GM19043 (cell line): ENCODE measurements at regions not wholly inside any gene's neighbourhood (a gene's known extent, or its start where the extent isn't known, plus 50 kb on each side); places are given as distances from the start of the nearest gene placed in this dataset.
"Not testable (repeated sequence)": the region's sequence is repeated elsewhere in the genome, so short reads cannot be mapped to it uniquely, and the experiment has no call there.

ENCODE experiments used
- ATAC-seq: cut with Tn5 transposase; IDR thresholded peaks from one replicate; pipeline ENCODE4 v1.9.1; 2021; ENCODE audit warnings: low read depth; ENCODE audit not compliant: unreplicated experiment

DNA sequence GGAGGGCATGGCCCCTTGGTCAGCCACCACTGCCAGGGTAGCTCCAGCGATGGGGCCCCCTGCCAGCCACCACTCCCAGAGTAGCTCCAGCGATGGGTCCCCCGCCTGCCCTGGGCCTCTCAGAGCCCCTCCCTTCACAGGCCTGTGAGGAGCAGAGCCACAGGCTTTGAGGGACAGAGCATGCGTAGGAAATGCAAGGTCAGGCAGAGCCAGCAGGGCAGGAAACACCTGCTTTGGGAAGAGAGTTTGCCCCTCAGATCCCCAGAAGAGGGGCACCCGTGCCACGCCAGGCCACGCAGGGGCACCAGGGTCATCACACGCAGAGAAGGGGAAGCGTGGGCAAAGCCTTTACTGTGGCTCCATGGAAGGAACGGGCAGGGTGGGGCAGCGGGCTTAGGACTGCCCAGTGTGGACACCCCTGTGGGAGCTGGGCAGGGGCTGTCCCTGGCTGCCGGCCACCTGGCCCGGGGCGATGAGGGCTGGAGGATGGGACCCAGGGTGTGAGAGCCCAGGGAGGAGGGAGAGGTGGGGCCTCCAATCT, 477.8 kb downstream of the BRD1 start:
- ATAC-seq: no peak

DNA sequence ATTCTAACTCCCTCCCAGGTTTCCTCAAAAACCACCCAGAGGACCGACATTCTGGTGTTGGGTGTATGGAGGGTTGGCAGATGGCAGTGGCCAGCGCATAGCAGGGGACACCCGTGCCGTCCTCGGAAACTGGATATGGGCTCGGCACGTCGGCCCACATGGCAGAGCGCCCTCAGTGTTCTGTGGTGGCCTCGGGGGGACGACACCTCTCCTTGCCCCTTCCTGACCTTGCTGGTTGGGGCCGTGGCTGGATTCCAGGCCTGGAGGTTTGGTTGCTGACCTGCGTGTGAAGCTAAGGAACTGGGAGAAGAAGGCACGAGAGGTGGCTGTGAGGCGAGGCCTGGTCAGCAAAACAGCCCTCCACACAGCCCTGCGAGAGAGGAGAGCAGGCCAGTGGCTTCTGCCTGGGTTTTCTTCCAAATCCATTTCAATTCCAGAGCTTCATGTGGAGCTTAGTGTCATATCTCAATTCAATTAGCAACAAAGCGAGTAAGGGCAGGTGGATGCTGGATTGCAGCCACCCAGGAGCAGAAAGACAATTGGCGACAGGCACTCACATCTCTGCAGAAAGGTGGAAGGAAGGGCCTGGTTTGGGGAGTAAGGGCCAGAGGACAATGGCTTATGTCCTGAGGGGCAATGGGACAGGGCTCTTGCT, 478.4 kb downstream of the BRD1 start:
- no peak for ATAC-seq

DNA sequence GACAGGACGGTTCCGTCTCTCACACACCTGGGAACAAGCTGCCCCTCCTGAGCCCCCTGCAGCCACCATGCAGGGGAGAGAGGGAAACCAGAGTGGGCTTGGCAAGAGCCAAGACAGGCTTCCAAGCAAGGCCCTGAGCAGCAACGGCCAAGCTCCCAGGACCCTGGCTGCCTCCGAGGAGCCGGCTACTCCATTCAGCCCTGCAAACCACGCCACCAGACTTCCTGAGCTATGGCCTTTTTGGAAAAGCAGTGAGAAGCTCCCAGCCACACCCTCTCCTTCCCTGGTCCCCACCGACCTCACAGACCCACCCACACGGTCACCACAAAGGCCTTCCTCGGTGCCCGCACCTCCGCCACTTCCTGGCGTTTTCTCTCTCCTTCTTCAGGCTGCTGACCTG, 479.0 kb downstream of the BRD1 start:
- ATAC-seq: no peak

DNA sequence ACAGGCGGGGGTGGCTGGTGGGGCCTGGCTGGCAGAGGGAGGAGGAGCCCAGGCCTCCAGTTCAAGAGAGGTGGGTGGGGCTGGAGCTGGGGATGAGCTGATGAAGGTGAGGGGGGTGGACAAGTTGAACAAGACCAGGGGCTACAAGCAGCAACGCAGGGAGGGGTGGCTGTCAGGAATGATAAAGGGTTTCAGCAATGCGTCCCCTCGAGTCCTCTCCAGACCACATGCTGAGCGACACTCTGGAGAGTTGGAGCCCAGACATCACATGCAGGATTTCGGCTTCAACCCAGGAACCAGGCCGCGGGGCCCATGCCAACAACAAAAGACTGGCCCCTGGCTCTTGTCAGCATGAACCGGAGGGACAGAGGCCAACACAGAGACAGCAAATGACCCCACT, 480.3 kb downstream of the BRD1 start:
- ATAC-seq: no peak

DNA sequence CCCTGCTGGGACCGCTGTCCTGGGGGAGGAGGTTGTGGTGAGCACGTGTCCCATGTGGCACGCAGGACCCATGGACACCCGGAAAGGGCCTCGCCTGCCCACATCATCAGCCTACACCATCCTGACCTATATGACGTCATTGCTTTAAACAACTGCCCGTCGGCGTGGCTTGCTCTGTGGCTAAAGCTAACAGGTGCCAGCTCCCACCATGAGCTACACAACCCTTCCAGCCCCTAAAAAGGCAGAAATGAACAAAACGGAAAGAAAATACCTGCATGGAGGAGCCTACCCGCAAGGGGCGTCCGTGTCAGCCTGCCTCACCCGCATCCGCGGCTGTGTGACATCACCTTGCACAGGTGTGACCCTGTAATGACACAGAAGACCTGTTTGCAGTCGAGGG, 481.8 kb downstream of the BRD1 start:
- no peak for ATAC-seq

DNA sequence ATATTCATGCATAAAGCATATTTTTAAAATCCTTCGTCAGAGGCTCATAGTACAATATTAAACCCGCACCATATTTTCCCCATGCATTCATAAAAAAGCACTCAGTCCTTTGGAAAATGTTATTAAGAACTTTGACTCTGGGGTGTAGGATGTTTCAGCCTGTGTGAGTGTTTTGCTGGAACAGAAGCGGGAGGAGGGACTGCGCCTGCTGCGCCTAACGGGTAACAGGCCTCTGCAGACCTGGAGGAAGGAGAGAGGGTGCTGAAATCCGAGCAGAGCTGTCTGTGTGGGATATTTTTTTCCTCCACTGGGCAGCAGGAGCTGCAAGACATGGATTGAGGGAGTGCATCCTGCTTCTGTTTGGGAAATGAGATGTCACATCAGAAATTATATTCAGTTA, 483.0 kb downstream of the BRD1 start:
- no peak for ATAC-seq

DNA sequence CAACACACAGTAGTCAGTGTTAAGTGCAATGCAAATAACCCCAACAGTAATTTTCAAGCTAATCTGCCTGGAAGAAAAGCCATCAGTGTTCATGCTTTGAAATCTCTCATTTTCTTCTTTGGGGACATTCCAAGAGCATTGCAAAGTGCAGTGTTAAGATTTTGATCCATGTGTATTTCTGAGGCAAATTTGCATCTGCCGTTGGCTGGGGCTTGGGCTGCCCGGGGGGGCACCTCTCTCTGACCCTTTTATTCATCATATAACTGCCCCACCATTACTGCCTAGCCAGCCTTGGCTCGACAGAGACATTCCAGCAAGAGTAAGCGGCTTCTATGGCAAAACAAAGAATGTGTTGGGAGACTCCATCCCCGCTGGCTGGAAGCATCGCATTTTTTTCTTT, 483.5 kb downstream of the BRD1 start:
- no peak for ATAC-seq

DNA sequence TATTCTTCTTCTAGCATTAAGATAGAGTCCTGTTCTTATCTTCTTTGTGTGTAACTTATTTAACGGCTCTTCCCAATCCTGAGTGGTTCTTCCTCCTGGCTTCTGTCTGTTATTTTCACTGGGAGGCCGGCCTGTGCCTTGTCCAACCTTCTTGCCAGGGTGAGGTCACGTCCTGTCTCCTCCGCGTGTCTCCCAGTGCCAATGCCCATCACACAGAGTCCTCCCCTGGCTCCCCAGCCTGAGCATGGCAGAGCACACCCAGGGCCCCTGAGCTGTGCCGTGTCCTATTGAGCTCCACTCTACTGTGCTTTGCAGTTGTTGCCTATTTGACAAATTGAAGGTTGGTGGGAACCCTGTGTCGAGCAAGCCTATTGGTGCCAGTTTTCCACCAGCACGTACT, 487.3 kb downstream of the BRD1 start:
- no peak for ATAC-seq

DNA sequence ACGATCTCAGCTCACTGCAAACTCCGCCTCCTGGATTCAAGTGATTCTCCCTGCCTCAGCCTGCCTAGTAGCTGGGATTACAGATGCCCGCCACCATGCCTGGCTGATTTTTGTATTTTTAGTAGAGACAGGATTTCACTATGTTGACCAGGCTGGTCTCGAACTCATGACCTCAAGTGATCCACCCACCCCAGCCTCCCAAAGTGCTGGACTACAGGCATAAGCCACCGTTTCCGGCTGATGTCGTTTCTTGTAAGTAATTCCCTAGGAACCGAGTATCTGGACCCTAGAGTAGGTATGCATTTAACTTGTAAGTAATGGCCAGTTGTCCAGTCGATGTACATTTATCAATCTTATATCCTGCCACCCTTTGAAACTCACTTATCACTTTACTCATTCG, 491.2 kb downstream of the BRD1 start:
- ATAC-seq: not testable (repeated sequence)

DNA sequence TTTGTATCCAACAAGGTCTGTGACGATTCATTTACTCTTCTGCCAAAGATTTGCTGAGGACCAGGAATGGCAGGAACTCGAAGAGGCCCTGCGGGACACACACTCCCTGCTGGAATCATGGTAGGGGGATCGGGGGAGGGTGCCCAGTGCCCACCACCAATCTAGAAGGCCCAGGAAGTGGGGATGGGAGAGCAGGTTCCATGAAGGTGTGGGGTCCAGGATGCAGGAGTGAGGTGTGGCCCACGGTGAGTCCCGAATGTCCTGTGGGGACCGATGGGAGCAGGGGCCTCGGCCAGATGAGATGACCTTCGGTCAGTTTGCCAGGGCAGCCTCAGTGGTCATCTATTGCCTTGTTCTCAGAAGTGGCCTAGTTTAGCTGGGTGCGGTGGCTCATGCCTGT, 492.7 kb downstream of the BRD1 start:
- ATAC-seq: no peak

DNA sequence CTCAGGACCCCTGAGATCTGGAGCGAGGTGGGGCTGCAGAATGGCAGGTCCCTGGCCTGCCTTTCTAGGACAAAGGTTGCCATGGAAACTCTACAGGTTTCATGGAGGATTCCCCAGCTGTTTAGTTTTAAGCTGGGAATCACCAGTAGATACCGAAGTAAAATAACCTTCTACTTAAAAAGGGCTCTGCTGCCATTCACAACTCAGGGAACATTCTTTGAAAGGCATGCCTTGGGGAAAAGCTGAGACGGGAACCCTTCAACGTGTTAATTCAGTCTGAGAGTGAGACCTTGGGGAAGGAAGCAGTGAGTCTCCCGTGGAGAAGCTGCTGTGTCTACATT, 493.3 kb downstream of the BRD1 start:
- ATAC-seq: no peak

DNA sequence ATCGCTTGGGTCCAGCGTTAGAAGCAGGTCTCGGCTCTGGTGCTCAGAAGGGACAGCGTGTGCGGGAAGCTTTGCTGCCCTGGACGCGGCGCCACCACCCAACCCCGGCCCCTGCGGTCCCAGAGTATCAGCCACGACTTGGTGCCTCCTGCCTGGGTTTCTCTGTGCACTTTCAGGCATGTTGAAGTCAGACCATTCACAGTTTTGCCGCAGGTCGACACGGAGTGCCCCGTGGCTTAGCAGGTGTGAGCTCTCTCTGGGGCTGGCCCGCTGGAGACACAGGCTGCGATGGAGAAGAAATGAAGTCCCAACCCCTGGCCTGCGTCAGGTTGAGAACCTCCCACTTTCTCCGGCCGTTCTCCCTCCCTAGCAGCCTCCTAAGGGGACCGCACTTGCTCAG, 494.5 kb downstream of the BRD1 start:
- ATAC-seq: no peak

DNA sequence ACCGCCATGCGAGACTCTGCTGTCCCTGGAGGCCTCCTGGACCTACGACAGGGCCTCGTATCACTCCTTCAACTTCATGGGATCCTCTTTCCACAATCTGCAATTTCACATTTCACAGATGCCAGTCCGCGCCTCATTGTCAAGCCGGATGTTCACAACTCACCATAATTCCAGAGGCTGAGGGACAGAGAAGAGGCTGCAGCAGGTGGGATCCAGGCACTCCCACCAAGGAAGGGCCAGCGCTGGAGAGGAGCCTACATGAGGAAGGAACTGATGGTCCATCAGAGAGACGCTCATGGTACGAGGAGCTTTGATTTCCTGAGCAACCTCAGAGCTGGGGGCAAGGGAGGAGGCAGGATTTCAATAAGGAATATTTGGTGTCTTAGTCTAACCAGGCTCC, 495.0 kb downstream of the BRD1 start:
- ATAC-seq: no peak

DNA sequence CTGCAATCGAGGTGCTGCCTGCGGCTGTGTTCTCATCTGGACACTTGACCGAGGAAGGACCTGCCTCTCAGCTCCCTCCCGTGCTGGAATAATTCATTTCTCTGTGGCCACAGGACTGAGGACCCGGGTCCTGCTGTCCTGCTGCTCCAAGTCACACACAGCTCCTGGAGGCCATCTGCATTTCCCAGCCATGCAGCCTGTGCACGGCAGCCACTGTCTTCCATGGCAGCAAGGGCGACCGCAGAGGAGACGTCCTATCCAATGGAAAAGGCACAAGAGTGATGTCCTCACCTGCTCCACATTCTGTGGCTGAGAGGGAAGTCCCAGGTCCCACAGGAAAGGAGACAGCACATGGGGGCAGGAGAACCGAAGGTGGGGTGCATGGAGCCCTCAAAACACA, 495.8 kb downstream of the BRD1 start:
- no peak for ATAC-seq

DNA sequence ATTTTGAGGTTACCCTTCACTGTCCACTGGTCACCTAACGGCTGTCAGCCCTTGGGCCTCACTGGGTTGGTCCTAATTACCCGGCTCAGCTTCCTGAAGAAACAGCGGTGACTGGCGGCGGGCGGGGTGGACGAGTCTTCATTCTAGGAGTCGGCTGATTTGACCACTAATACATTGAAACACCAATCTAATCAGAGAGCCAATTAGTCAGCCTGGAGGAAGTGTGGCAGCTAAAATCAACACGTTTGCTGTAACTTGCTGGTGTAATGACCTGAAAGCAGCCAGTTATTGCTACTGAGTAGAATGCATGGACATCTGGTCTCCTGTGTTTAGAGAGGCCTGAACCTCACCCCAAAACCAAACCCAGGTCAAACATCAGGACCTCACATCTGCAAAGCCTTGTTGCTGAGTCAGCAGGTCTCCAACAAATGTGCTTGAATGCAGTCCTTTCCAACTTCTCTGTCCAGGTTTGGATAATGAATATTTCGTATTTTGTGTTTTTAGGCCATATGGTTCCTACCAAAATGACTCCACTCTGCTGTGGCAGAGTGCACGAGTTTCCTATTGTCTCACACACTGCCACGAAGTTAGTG, 496.4 kb downstream of the BRD1 start:
- ATAC-seq: no peak

DNA sequence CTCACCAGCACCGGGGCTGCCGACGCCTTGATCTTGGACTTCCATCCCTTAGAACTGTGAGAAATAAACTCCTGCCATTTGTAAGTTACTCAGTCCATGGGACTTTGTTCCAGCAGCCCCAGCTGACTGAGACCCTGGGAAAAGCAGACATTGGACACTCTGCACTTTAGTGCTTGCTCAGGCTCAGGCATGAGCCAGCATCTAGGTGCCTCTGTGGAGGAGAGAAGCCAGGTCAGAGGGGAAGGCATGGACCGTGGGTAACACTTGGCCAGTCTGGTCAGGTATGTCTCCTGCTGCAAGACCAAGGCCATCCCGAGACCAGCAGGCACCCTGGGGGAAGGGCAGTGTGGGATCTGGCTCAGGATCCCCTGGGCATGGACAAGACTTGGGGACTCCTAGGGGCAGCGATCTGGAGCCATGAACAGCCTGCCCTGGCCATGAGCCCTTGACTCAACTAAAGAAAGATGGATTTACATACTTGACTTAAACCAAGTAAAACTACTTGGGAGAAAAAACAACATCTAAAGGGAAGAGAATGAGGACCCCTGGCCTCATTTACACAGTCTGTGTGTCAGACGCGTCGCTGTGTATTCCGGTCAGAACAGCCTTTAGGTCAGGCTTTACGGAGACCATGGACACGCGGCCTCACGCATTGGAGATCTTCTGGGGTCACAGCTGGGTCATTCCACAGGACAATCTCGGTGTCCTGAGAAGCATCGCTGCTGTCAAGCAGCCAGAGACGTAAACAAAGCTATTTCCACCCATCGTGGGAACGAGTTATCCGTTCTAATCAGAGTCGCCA, 497.1 kb downstream of the BRD1 start:
- no peak for ATAC-seq

DNA sequence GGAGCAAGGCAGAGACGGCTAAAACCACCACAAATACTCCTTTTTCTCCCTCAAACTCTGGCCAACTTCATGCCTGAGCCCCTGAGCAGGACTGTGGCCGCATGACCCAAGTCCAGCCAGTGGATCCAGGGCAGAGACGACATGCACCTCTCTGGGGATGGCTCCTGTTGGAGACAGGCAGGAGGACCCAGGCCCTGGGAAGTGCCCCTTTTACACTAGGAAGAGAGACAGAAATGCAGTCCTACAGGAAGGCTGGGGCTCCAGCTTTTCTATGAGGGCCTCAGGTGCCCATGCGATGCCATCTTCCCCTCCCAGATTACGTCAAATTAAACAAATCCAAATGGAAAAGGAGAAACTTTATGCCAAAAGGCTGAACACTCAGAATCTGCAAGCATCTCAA, 498.0 kb downstream of the BRD1 start:
- no peak for ATAC-seq

DNA sequence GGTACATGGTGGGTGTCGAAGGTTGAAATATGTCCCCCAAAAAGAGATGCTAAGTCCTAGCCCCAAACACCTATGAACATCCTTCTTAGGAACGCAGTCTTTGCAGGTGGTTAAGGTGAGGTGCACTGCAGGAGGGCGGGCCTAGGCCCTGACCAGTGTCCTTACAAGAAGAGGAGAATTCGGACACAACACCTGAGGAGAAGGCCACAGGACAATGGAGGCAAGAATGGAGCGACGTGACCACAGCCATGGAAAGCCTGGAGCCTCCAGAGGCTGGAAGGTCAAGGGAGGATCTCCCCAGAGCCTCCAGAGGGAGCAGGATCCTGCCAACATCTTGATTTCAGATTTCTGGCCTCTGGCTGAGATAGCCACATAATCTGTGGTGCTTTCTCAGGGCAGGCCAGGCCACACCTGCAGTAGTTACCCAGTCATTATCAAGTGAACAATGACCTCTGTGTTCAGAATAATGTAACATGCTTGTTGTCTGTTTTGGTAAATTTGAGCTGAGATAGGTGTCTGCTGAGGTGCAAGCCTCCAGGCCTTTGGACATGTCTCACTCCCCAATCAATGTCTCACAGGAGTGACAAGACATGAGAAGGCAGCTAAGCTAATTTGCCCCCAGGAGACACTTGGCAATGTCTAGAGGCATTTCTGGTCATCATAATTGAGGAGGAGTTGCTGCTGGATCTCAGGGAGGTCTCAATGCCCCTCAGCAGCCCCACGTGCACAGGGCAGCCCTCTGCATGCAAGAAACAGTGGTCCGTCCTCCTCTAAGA, 498.9 kb downstream of the BRD1 start:
- no peak for ATAC-seq

DNA sequence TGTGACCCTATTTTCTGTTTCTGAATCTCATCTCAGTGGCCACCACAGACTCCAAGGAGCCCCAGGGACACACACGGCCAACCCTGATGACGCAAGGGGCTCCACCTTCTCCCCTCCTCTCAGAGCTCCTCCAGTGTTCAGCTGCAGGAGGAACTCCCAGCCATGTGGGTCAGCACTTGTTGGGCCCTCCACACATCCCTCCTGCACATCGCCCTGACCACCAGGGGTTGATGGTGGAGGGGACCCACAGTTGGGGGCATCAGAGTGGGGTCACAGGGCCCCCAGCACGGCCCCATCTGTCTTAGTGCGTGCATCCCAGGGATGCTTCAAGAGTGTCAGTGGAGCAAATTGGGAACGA, 499.6 kb downstream of the BRD1 start:
- ATAC-seq: no peak

DNA sequence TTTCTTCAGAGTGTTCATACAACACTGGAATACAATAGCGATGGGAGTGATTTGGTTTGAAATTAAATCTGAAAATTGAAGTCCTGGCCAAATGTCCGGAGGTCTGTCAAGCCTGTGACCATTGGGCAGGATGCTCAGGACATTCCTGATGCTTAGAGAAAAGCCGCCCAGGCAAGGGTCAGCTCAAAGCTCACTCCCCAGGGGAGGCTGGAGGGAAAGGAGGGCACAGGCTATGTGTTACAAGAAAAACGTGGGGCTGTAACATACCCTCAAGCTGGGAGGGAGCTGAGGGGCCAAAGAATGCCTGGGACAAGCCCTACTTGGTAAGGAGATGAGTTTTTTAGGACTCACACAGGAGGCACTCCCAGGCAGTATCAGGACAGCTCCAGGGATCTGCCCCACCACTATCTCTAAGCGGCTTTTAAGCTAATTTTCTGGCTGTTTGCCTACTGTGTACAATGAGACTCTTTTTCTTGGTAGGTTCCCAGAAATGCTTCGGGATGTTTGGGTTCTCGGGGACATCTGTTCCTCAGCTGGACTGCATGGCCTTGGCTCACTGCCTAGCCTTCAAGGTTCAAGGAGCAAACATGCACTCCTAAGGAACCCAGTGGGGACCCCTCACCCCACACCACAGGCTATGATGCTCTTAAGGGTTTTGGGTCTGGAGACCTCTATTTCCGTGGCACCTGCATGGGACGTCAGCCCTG, 500.1 kb downstream of the BRD1 start:
- ATAC-seq: no peak

DNA sequence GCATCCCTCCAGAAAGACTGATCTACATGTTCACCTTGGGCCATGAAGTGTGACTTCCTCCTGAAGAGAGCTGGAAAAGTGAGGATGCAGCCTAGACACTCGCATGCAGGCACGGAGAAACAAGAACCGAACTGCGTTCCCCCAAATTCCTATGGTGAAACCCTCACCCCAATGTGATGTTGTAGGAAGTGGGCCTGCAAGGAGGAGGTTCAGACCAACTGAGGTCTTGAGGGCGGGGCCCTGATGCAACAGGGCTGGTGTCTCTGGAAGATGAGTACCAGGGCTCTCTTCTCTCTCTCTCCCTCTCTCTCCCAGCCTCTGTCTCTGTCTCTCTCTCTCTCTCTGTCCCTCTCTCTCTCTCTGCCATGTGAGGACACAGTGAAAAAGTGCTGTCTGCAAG, 501.1 kb downstream of the BRD1 start:
- no peak for ATAC-seq
